ENCODE measurements at regions not wholly inside any gene's neighbourhood (a gene's known extent, or its start where the extent isn't known, plus 50 kb on each side); places are given as distances from the start of the nearest gene placed in this dataset.

GRCh38 chr1:56376188-56376984, 203.0 kb downstream of the PLPP3 start:
- no peak overlapping the region for H3K4me3 Mint-ChIP-seq
- H3K9me3 Mint-ChIP-seq = no peaks in the 10 kb centered on the region
- no peak for DNase-seq
- H3K27ac Mint-ChIP-seq = no peak overlapping the region
- peaks cover 5% of the 10 kb centered on the region for H3K27me3 Mint-ChIP-seq
- POLR2A ChIA-PET = no interaction called here
- H3K36me3 Mint-ChIP-seq (ENCODE audit: low read depth) = no peaks in the 10 kb centered on the region
- CTCF ChIA-PET = interaction anchor here (0.6 kb wide), 1 partner anchor 43 kb away, joined by 4 read pairs; no protein-coding TSS in a partner anchor
- no peaks in the 10 kb centered on the region for H3K4me1 Mint-ChIP-seq

- Mint-ChIP-seq H3K4me3 (no peak overlapping the region), H3K9me3 (no peaks in the 10 kb centered on the region), H3K4me1 (no peaks in the 10 kb centered on the region), H3K27ac (no peak overlapping the region), H3K27me3 (peaks cover 5% of the 10 kb centered on the region), H3K36me3 (ENCODE audit: low read depth) (no peaks in the 10 kb centered on the region)
- ChIA-PET CTCF (interaction anchor here (0.7 kb wide), 1 partner anchor 1330 kb away, joined by 3 read pairs; no protein-coding TSS in a partner anchor), POLR2A (no interaction called here)
- no peak for DNase-seq
Observed at GRCh38 chr1:56375326-56375804, 204.0 kb downstream of the PLPP3 start.

GRCh38 chr1:56374026-56374974, 205.1 kb downstream of the PLPP3 start:
- ChIA-PET CTCF (interaction anchor here (0.5 to 0.7 kb wide), 2 partner anchors 1329 to 1434 kb away, joined by 3 read pairs; no protein-coding TSS in a partner anchor), POLR2A (no interaction called here)
- H3K27me3 Mint-ChIP-seq = peaks cover 5% of the 10 kb centered on the region
- H3K36me3 Mint-ChIP-seq (ENCODE audit: low read depth) = no peaks in the 10 kb centered on the region
- H3K27ac Mint-ChIP-seq = no peak overlapping the region
- H3K4me1 Mint-ChIP-seq = no peaks in the 10 kb centered on the region
- H3K9me3 Mint-ChIP-seq = no peaks in the 10 kb centered on the region
- DNase-seq = no peak
- no peak overlapping the region for H3K4me3 Mint-ChIP-seq

- Mint-ChIP-seq H3K27ac (no peak overlapping the region), H3K9me3 (no peaks in the 10 kb centered on the region), H3K36me3 (ENCODE audit: low read depth) (no peaks in the 10 kb centered on the region), H3K4me1 (no peaks in the 10 kb centered on the region), H3K27me3 (peaks cover under 1% of the 10 kb centered on the region), H3K4me3 (no peak overlapping the region)
- ChIA-PET CTCF (no interaction called here), POLR2A (no interaction called here)
- DNase-seq = no peak
Observed at GRCh38 chr1:56370513-56370912, 208.8 kb downstream of the PLPP3 start.

- CTCF ChIA-PET = no interaction called here
- H3K36me3 Mint-ChIP-seq (ENCODE audit: low read depth) = no peaks in the 10 kb centered on the region
- H3K9me3 Mint-ChIP-seq = no peaks in the 10 kb centered on the region
- DNase-seq = no peak
- H3K27ac Mint-ChIP-seq = no peak overlapping the region
- H3K4me1 Mint-ChIP-seq = no peaks in the 10 kb centered on the region
- POLR2A ChIA-PET = no interaction called here
- H3K27me3 Mint-ChIP-seq = no peaks in the 10 kb centered on the region
- no peak overlapping the region for H3K4me3 Mint-ChIP-seq
Observed at GRCh38 chr1:56363007-56363770, 216.2 kb downstream of the PLPP3 start.

- Mint-ChIP-seq H3K27me3 (no peaks in the 10 kb centered on the region), H3K4me1 (no peaks in the 10 kb centered on the region), H3K4me3 (no peak overlapping the region), H3K27ac (no peak overlapping the region), H3K36me3 (ENCODE audit: low read depth) (no peaks in the 10 kb centered on the region), H3K9me3 (no peaks in the 10 kb centered on the region)
- DNase-seq = no peak
- ChIA-PET POLR2A (no interaction called here), CTCF (interaction anchor here (0.7 kb wide), 1 partner anchor 194 kb away, joined by 3 read pairs; no protein-coding TSS in a partner anchor)
Observed at GRCh38 chr1:56360021-56360420, 219.3 kb downstream of the PLPP3 start.

- CTCF ChIA-PET = no interaction called here
Observed at GRCh38 chr1:56359056-56359455, 220.3 kb downstream of the PLPP3 start.

GRCh38 chr1:56357927-56358690, 221.3 kb downstream of the PLPP3 start:
- Mint-ChIP-seq H3K27ac (no peak overlapping the region), H3K4me3 (no peak overlapping the region), H3K9me3 (no peaks in the 10 kb centered on the region), H3K27me3 (no peaks in the 10 kb centered on the region), H3K4me1 (no peaks in the 10 kb centered on the region), H3K36me3 (ENCODE audit: low read depth) (no peaks in the 10 kb centered on the region)
- CTCF ChIA-PET = interaction anchor here (0.6 kb wide), 1 partner anchor 16 kb away, joined by 3 read pairs; no protein-coding TSS in a partner anchor
- POLR2A ChIA-PET = no interaction called here
- no peak for DNase-seq

More at GRCh38 chr1:56359056-56359455, 220.3 kb downstream of the PLPP3 start:
- Mint-ChIP-seq H3K9me3 (no peaks in the 10 kb centered on the region), H3K4me3 (no peak overlapping the region), H3K36me3 (ENCODE audit: low read depth) (no peaks in the 10 kb centered on the region), H3K27me3 (no peaks in the 10 kb centered on the region), H3K4me1 (no peaks in the 10 kb centered on the region), H3K27ac (no peak overlapping the region)
- DNase-seq = no peak
- POLR2A ChIA-PET = no interaction called here

GRCh38 chr1:56356376-56356990, 222.9 kb downstream of the PLPP3 start:
- Mint-ChIP-seq H3K36me3 (ENCODE audit: low read depth) (no peaks in the 10 kb centered on the region), H3K27ac (no peak overlapping the region), H3K4me1 (no peaks in the 10 kb centered on the region), H3K4me3 (no peak overlapping the region), H3K27me3 (no peaks in the 10 kb centered on the region), H3K9me3 (no peaks in the 10 kb centered on the region)
- POLR2A ChIA-PET = no interaction called here
- CTCF ChIA-PET = no interaction called here
- no peak for DNase-seq

- no peaks in the 10 kb centered on the region for H3K36me3 Mint-ChIP-seq (ENCODE audit: low read depth)
- CTCF ChIA-PET = no interaction called here
Observed at GRCh38 chr1:56355918-56356317, 223.4 kb downstream of the PLPP3 start.

GRCh38 chr1:56355422-56355821, 223.9 kb downstream of the PLPP3 start:
- Mint-ChIP-seq H3K27ac (no peak overlapping the region), H3K27me3 (no peaks in the 10 kb centered on the region), H3K4me3 (no peak overlapping the region), H3K9me3 (no peaks in the 10 kb centered on the region), H3K4me1 (no peaks in the 10 kb centered on the region), H3K36me3 (ENCODE audit: low read depth) (no peaks in the 10 kb centered on the region)
- ChIA-PET POLR2A (no interaction called here), CTCF (no interaction called here)
- DNase-seq = no peak

More at GRCh38 chr1:56355918-56356317, 223.4 kb downstream of the PLPP3 start:
- Mint-ChIP-seq H3K4me1 (no peaks in the 10 kb centered on the region), H3K4me3 (no peak overlapping the region), H3K27me3 (no peaks in the 10 kb centered on the region), H3K27ac (no peak overlapping the region), H3K9me3 (no peaks in the 10 kb centered on the region)
- DNase-seq = no peak
- POLR2A ChIA-PET = no interaction called here

- Mint-ChIP-seq H3K9me3 (peaks cover 3% of the 10 kb centered on the region), H3K27ac (no peak overlapping the region), H3K4me1 (no peaks in the 10 kb centered on the region), H3K36me3 (ENCODE audit: low read depth) (no peaks in the 10 kb centered on the region), H3K27me3 (no peaks in the 10 kb centered on the region), H3K4me3 (no peak overlapping the region)
- DNase-seq = no peak
- ChIA-PET POLR2A (no interaction called here), CTCF (interaction anchor here (0.7 kb wide), 1 partner anchor 485 kb away, joined by 4 read pairs; no protein-coding TSS in a partner anchor)
Observed at GRCh38 chr1:56345831-56346230, 233.5 kb downstream of the PLPP3 start.

All from activated CD4-positive, alpha-beta T cell treated with anti-CD3 and anti-CD28 coated beads, Interleukin-2, amount 10 ng/mL, durations not matched to agents 7 days and 5 days (primary cell).